HL-60 (cell line): ENCODE measurements at regions not wholly inside any gene's neighbourhood (a gene's known extent, or its start where the extent isn't known, plus 50 kb on each side); places are given as distances from the start of the nearest gene placed in this dataset.

Experiments used
- DNase-seq, 2 experiments: peaks; one replicate each; pipeline ENCODE4 v3.0.0-alpha.2; 2010 to 2020; ENCODE audit warnings: low read depth in 1 of 2, low spot score in 1 of 2
- H3K27ac ChIP-seq: fragments of 250-450 bp; sonication (Bioruptor Pico); replicated peaks from 2 replicates; pipeline ENCODE4 v1.5.1; 2020; ENCODE audit warnings: mild to moderate bottlenecking, moderate library complexity
- H3K27me3 ChIP-seq: fragments of 250-450 bp; sonication (Bioruptor Pico); 2 replicates; pipeline ENCODE4 v1.5.1; 2021; ENCODE audit warnings: mild to moderate bottlenecking, moderate library complexity; ENCODE audit not compliant: insufficient read depth, poor library complexity, severe bottlenecking
- H3K4me3 ChIP-seq: replicated peaks from 2 replicates; pipeline ENCODE4 v1.5.1; 2011; ENCODE audit warnings: mild to moderate bottlenecking, control low read depth, low read length; ENCODE audit not compliant: insufficient read depth
- GABPA ChIP-seq: IDR thresholded peaks from 2 replicates; pipeline ENCODE4 v1.6.1; 2012; ENCODE audit warnings: low read depth
- POLR2AphosphoS5 ChIP-seq: IDR thresholded peaks from 2 replicates; pipeline ENCODE4 v1.6.1; 2012; ENCODE audit warnings: low read depth
- SPI1 ChIP-seq: IDR thresholded peaks from 2 replicates; pipeline ENCODE4 v1.6.1; 2012; ENCODE audit warnings: low read depth, mild to moderate bottlenecking, borderline replicate concordance
- TF ChIP-seq, protein P1 (sequence below): IDR thresholded peaks from 2 replicates; pipeline ENCODE4 v1.6.1; 2012; ENCODE audit warnings: low read depth; ENCODE audit not compliant: insufficient replicate concordance
- TF ChIP-seq, protein P2 (sequence below): IDR thresholded peaks from one replicate; pipeline ENCODE4 v1.5.1; 2011; ENCODE audit warnings: low read length, control low read depth, inconsistent platforms; ENCODE audit not compliant: insufficient read depth

DNA sequence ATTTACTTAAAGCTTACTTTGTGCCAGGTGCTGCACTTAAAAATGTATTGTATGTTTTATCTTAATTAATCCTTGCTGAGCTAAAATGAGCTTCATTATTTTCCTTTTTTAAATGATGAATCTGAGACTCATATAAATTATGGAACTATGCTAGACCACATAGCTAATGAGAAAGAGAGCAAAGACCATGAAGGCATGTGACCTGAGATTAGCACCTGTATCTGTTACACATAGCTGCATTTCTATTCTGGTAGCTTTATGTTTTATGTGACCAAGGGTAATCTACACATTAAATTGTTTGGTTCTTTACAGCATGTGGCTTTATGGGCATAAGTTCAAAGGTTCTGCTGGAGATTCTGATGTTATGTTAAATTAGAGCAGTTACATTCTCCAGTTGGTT, 839.1 kb upstream of the SORCS1 start:
- no peak overlapping the region for H3K27ac ChIP-seq
- no peaks in the 10 kb centered on the region for H3K27me3 ChIP-seq
- no peak for DNase-seq
- no peak overlapping the region for H3K4me3 ChIP-seq
- TF ChIP-seq, protein P1, sequence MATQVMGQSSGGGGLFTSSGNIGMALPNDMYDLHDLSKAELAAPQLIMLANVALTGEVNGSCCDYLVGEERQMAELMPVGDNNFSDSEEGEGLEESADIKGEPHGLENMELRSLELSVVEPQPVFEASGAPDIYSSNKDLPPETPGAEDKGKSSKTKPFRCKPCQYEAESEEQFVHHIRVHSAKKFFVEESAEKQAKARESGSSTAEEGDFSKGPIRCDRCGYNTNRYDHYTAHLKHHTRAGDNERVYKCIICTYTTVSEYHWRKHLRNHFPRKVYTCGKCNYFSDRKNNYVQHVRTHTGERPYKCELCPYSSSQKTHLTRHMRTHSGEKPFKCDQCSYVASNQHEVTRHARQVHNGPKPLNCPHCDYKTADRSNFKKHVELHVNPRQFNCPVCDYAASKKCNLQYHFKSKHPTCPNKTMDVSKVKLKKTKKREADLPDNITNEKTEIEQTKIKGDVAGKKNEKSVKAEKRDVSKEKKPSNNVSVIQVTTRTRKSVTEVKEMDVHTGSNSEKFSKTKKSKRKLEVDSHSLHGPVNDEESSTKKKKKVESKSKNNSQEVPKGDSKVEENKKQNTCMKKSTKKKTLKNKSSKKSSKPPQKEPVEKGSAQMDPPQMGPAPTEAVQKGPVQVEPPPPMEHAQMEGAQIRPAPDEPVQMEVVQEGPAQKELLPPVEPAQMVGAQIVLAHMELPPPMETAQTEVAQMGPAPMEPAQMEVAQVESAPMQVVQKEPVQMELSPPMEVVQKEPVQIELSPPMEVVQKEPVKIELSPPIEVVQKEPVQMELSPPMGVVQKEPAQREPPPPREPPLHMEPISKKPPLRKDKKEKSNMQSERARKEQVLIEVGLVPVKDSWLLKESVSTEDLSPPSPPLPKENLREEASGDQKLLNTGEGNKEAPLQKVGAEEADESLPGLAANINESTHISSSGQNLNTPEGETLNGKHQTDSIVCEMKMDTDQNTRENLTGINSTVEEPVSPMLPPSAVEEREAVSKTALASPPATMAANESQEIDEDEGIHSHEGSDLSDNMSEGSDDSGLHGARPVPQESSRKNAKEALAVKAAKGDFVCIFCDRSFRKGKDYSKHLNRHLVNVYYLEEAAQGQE = no peak
- TF ChIP-seq GABPA (no peak), SPI1 (no peak), POLR2AphosphoS5 (no peak)
- TF ChIP-seq, protein P2, sequence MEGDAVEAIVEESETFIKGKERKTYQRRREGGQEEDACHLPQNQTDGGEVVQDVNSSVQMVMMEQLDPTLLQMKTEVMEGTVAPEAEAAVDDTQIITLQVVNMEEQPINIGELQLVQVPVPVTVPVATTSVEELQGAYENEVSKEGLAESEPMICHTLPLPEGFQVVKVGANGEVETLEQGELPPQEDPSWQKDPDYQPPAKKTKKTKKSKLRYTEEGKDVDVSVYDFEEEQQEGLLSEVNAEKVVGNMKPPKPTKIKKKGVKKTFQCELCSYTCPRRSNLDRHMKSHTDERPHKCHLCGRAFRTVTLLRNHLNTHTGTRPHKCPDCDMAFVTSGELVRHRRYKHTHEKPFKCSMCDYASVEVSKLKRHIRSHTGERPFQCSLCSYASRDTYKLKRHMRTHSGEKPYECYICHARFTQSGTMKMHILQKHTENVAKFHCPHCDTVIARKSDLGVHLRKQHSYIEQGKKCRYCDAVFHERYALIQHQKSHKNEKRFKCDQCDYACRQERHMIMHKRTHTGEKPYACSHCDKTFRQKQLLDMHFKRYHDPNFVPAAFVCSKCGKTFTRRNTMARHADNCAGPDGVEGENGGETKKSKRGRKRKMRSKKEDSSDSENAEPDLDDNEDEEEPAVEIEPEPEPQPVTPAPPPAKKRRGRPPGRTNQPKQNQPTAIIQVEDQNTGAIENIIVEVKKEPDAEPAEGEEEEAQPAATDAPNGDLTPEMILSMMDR = no peak

DNA sequence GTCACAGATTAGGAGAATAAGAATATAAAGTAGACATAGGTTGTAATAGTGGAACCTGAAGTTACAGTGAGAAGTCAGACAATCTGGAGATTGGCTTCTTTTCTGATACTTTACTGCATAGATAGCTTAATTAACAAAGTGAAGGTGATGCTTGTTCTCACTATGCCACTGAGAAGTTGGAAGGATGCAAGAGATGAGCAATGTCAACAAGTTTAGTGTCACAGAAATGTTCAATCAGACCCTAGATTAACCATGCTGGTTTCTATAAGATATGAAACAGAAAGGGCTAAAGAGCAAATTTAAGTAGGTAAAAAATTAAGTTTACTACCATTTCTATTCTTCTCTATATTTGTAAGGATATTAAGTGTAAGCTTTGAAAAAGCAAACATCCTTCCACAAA, 838.6 kb upstream of the SORCS1 start:
- no peaks in the 10 kb centered on the region for H3K27me3 ChIP-seq
- no peak overlapping the region for H3K27ac ChIP-seq
- TF ChIP-seq, protein P1 = no peak
- no peak for TF ChIP-seq POLR2AphosphoS5
- no peak for TF ChIP-seq GABPA
- TF ChIP-seq, protein P2 = no peak
- no peak for TF ChIP-seq SPI1
- no peak for DNase-seq
- H3K4me3 ChIP-seq = no peak overlapping the region

DNA sequence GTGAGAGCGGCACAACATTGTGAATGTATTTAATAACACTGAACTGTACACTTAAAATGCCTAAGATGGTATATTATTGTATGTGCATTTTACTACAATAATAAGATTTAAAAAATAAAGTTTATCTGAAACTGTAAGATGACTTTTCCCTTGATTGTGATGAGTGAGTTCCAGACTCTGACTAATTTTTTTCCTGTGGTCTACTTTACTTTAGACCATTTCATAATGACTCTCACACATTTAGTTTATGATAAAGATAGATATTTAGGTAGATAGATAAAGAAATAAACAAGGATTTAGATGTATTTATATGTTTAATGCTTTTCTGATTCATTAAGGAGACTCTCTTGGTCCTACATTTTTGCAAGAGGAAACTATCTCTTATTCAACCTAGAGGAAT, 835.9 kb upstream of the SORCS1 start:
- DNase-seq = no peak
- Histone ChIP-seq H3K4me3 (no peak overlapping the region), H3K27me3 (no peaks in the 10 kb centered on the region), H3K27ac (no peak overlapping the region)
- TF ChIP-seq GABPA (no peak), SPI1 (no peak), POLR2AphosphoS5 (no peak)
- TF ChIP-seq, protein P2 = no peak
- TF ChIP-seq, protein P1 = no peak
